ENCODE measurements at regions not wholly inside any gene's neighbourhood (a gene's known extent, or its start where the extent isn't known, plus 50 kb on each side); places are given as distances from the start of the nearest gene placed in this dataset.

GRCh38 chr3:95277613-95278012 is 1214.8 kb downstream of the NSUN3 start:
- Histone ChIP-seq H3K9me2 (ENCODE audit: low read depth, low read length) (no peaks in the 10 kb centered on the region), H3K4me3 (ENCODE audit: low read depth, low read length, poor library complexity, severe bottlenecking) (no peak overlapping the region)

GRCh38 chr3:95280711-95281352 is 1218.0 kb downstream of the NSUN3 start:
- Histone ChIP-seq H3K4me3 (ENCODE audit: low read depth, low read length, poor library complexity, severe bottlenecking) (no peak overlapping the region), H2AFZ (ENCODE audit: low read length) (no peak overlapping the region), H3F3A (ENCODE audit: insufficient read depth, low read length) (no peaks in the 10 kb centered on the region), H3K9ac (ENCODE audit: low read length) (no peak overlapping the region), H3K27ac (ENCODE audit: low read depth, low read length, poor library complexity, severe bottlenecking) (no peak overlapping the region), H3K4me2 (ENCODE audit: low read length) (no peak overlapping the region), H3K9me3 (ENCODE audit: low read length) (no peaks in the 10 kb centered on the region), H3K36me3 (ENCODE audit: insufficient read depth, low read length) (no peaks in the 10 kb centered on the region), H3K27me3 (ENCODE audit: insufficient read depth, low read length) (no peaks in the 10 kb centered on the region), H4K20me1 (ENCODE audit: insufficient read depth, low read length) (no peaks in the 10 kb centered on the region), H3K79me2 (ENCODE audit: insufficient read depth, low read length) (no peaks in the 10 kb centered on the region), H3K4me1 (ENCODE audit: insufficient read depth, low read length, severe bottlenecking) (no peaks in the 10 kb centered on the region), H3K9me2 (ENCODE audit: low read depth, low read length) (no peaks in the 10 kb centered on the region)
- TF ChIP-seq EZH2 (IDR thresholded peaks at IDR 0.05; ENCODE audit: borderline replicate concordance, low read length) (no peak), CTCF (IDR thresholded peaks at IDR 0.05; ENCODE audit: low read length) (no peak)

More at GRCh38 chr3:95277613-95278012, 1214.8 kb downstream of the NSUN3 start:
- TF ChIP-seq EZH2 (IDR thresholded peaks at IDR 0.05; ENCODE audit: borderline replicate concordance, low read length) (no peak), CTCF (IDR thresholded peaks at IDR 0.05; ENCODE audit: low read length) (no peak)
- no peaks in the 10 kb centered on the region for H3K4me1 ChIP-seq (ENCODE audit: insufficient read depth, low read length, severe bottlenecking)
- no peaks in the 10 kb centered on the region for H3K9me3 ChIP-seq (ENCODE audit: low read length)
- H3K79me2 ChIP-seq (ENCODE audit: insufficient read depth, low read length), result no peaks in the 10 kb centered on the region
- no peak overlapping the region for H3K27ac ChIP-seq (ENCODE audit: low read depth, low read length, poor library complexity, severe bottlenecking)
- no peak overlapping the region for H3K4me2 ChIP-seq (ENCODE audit: low read length)
- no peak overlapping the region for H3K9ac ChIP-seq (ENCODE audit: low read length)
- H2AFZ ChIP-seq (ENCODE audit: low read length), result no peak overlapping the region
- no peaks in the 10 kb centered on the region for H3K36me3 ChIP-seq (ENCODE audit: insufficient read depth, low read length)
- H3K27me3 ChIP-seq (ENCODE audit: insufficient read depth, low read length), result no peaks in the 10 kb centered on the region
- H3F3A ChIP-seq (ENCODE audit: insufficient read depth, low read length), result no peaks in the 10 kb centered on the region
- no peaks in the 10 kb centered on the region for H4K20me1 ChIP-seq (ENCODE audit: insufficient read depth, low read length)

- Histone ChIP-seq H3F3A (ENCODE audit: insufficient read depth, low read length) (no peaks in the 10 kb centered on the region), H3K9ac (ENCODE audit: low read length) (no peak overlapping the region), H3K9me3 (ENCODE audit: low read length) (no peaks in the 10 kb centered on the region), H2AFZ (ENCODE audit: low read length) (no peak overlapping the region), H3K27me3 (ENCODE audit: insufficient read depth, low read length) (no peaks in the 10 kb centered on the region), H4K20me1 (ENCODE audit: insufficient read depth, low read length) (no peaks in the 10 kb centered on the region), H3K27ac (ENCODE audit: low read depth, low read length, poor library complexity, severe bottlenecking) (no peak overlapping the region), H3K79me2 (ENCODE audit: insufficient read depth, low read length) (no peaks in the 10 kb centered on the region), H3K4me1 (ENCODE audit: insufficient read depth, low read length, severe bottlenecking) (no peaks in the 10 kb centered on the region), H3K4me2 (ENCODE audit: low read length) (no peak overlapping the region), H3K4me3 (ENCODE audit: low read depth, low read length, poor library complexity, severe bottlenecking) (no peak overlapping the region), H3K9me2 (ENCODE audit: low read depth, low read length) (no peaks in the 10 kb centered on the region), H3K36me3 (ENCODE audit: insufficient read depth, low read length) (no peaks in the 10 kb centered on the region)
- TF ChIP-seq EZH2 (IDR thresholded peaks at IDR 0.05; ENCODE audit: borderline replicate concordance, low read length) (no peak), CTCF (IDR thresholded peaks at IDR 0.05; ENCODE audit: low read length) (no peak)
Observed at GRCh38 chr3:95289295-95289694, 1226.4 kb downstream of the NSUN3 start.
